ENCODE measurements at regions not wholly inside any gene's neighbourhood (a gene's known extent, or its start where the extent isn't known, plus 50 kb on each side); places are given as distances from the start of the nearest gene placed in this dataset.

- no peak for DNase-seq
Observed at GRCh38 chr1:219521325-219521724, 91.6 kb downstream of the ZC3H11B start.

GRCh38 chr1:219520241-219520640, 92.7 kb downstream of the ZC3H11B start:
- no peak for DNase-seq

GRCh38 chr1:219518907-219519248, 94.0 kb downstream of the ZC3H11B start:
- no peak for DNase-seq

GRCh38 chr1:219518168-219518906, 94.6 kb downstream of the ZC3H11B start:
- no peak for DNase-seq

GRCh38 chr1:219517031-219517430, 95.9 kb downstream of the ZC3H11B start:
- no peak for DNase-seq

- DNase-seq: no peak
Observed at GRCh38 chr1:219514728-219515127, 98.2 kb downstream of the ZC3H11B start.

GRCh38 chr1:219507437-219507836, 105.5 kb downstream of the ZC3H11B start:
- DNase-seq: no peak

GRCh38 chr1:219506936-219507335, 106.0 kb downstream of the ZC3H11B start:
- DNase-seq: no peak

- no peak for DNase-seq
Observed at GRCh38 chr1:219506473-219506899, 106.4 kb downstream of the ZC3H11B start.

GRCh38 chr1:219505886-219506285, 107.0 kb downstream of the ZC3H11B start:
- no peak for DNase-seq

- DNase-seq: no peak
Observed at GRCh38 chr1:219503604-219504003, 109.3 kb downstream of the ZC3H11B start.

- no peak for DNase-seq
Observed at GRCh38 chr1:219500327-219500897, 112.5 kb downstream of the ZC3H11B start.

GRCh38 chr1:219498666-219499065, 114.2 kb downstream of the ZC3H11B start:
- DNase-seq: no peak

- no peak for DNase-seq
Observed at GRCh38 chr1:219495737-219496408, 117.0 kb downstream of the ZC3H11B start.

- DNase-seq: no peak
Observed at GRCh38 chr1:219492717-219493116, 120.2 kb downstream of the ZC3H11B start.

GRCh38 chr1:219490566-219490965, 122.3 kb downstream of the ZC3H11B start:
- DNase-seq: no peak

GRCh38 chr1:219489636-219490035, 123.3 kb downstream of the ZC3H11B start:
- no peak for DNase-seq

- no peak for DNase-seq
Observed at GRCh38 chr1:219488275-219488674, 124.6 kb downstream of the ZC3H11B start.

GRCh38 chr1:219483530-219483929, 129.4 kb downstream of the ZC3H11B start:
- no peak for DNase-seq

- DNase-seq: no peak
Observed at GRCh38 chr1:219480011-219480410, 132.9 kb downstream of the ZC3H11B start.

GRCh38 chr1:219478811-219479210, 134.1 kb downstream of the ZC3H11B start:
- DNase-seq: no peak

- DNase-seq: no peak
Observed at GRCh38 chr1:219477861-219478260, 135.0 kb downstream of the ZC3H11B start.

- no peak for DNase-seq
Observed at GRCh38 chr1:219476716-219477115, 136.2 kb downstream of the ZC3H11B start.

GRCh38 chr1:219476116-219476515, 136.8 kb downstream of the ZC3H11B start:
- DNase-seq: no peak
